Common myeloid progenitor, CD34-positive (primary cell): ENCODE measurements at regions not wholly inside any gene's neighbourhood (a gene's known extent, or its start where the extent isn't known, plus 50 kb on each side); places are given as distances from the start of the nearest gene placed in this dataset.
"Not testable (repeated sequence)": the region's sequence is repeated elsewhere in the genome, so short reads cannot be mapped to it uniquely, and the experiment has no call there.

ENCODE experiments used
- CTCF ChIA-PET: fragments of 350-600 bp; sonication (Branson Sonifier 250); formaldehyde crosslinking; loops from one replicate; lab custom pipeline; 2021; ENCODE audit warnings: antibody characterized with exemption; lab: Charles Lee
- POLR2A ChIA-PET: fragments of 350-600 bp; sonication (Branson Sonifier 250); formaldehyde crosslinking; loops from one replicate; lab custom pipeline; 2021; ENCODE audit warnings: antibody characterized with exemption; lab: Charles Lee
- DNase-seq, 3 donors: peaks; one replicate each; pipeline versions ENCODE4 v3.0.0 to v3.0.0-alpha.2; 2013
- H3K27ac ChIP-seq, 2 experiments: 1 replicate in 1 of 2; 2 replicates in 1 of 2; pipeline ENCODE4 v1.7.0; 2013; ENCODE audit warnings: inconsistent platforms in 2 of 2, low read length in 2 of 2, mild to moderate bottlenecking in 2 of 2, low read depth in 1 of 2, moderate library complexity in 1 of 2; ENCODE audit not compliant: severe bottlenecking in 2 of 2, insufficient read depth in 1 of 2, poor library complexity in 1 of 2
- H3K27me3 ChIP-seq, 5 experiments: replicated peaks in 2 of 5; 1 replicate in 3 of 5; 2 replicates in 2 of 5; pipeline versions ENCODE4 v1.6.1 to v1.7.0; 2013; ENCODE audit warnings: low read length in 4 of 5, mild to moderate bottlenecking in 2 of 5, moderate library complexity in 2 of 5, inconsistent platforms in 1 of 5; ENCODE audit not compliant: insufficient read depth in 5 of 5, control insufficient read depth in 4 of 5
- H3K36me3 ChIP-seq, 4 experiments: 1 replicate in 2 of 4; 2 replicates in 2 of 4; pipeline versions ENCODE4 v1.6.1 to v1.7.0; 2013; ENCODE audit warnings: low read length in 3 of 4, control low read depth in 1 of 4, mild to moderate bottlenecking in 1 of 4; ENCODE audit not compliant: control insufficient read depth in 4 of 4, insufficient read depth in 4 of 4
- H3K4me1 ChIP-seq, 4 experiments: 1 replicate in 3 of 4; 2 replicates in 1 of 4; pipeline versions ENCODE4 v1.6.1 to v1.7.1; 2013; ENCODE audit warnings: low read length in 3 of 4, mild to moderate bottlenecking in 3 of 4, control low read depth in 1 of 4, inconsistent platforms in 1 of 4, moderate library complexity in 1 of 4; ENCODE audit not compliant: control insufficient read depth in 4 of 4, insufficient read depth in 4 of 4; ENCODE audit errors: control extremely low read depth in 1 of 4
- H3K4me3 ChIP-seq, 7 experiments: 1 replicate in 4 of 7; 2 replicates in 3 of 7; pipeline versions ENCODE4 v1.5.1 to v1.7.0; 2013; ENCODE audit warnings: mild to moderate bottlenecking in 7 of 7, low read length in 6 of 7, moderate library complexity in 6 of 7, inconsistent platforms in 2 of 7, low read depth in 2 of 7, control low read depth in 1 of 7; ENCODE audit not compliant: insufficient read depth in 4 of 7, control insufficient read depth in 1 of 7; ENCODE audit errors: extremely low read depth in 1 of 7
- H3K9me3 ChIP-seq, 5 experiments: 1 replicate in 4 of 5; 2 replicates in 1 of 5; pipeline versions ENCODE4 v1.6.1 to v1.7.1; 2013; ENCODE audit warnings: low read length in 4 of 5, mild to moderate bottlenecking in 2 of 5, inconsistent platforms in 1 of 5, low read depth in 1 of 5, moderate library complexity in 1 of 5; ENCODE audit not compliant: control insufficient read depth in 4 of 5, insufficient read depth in 2 of 5; ENCODE audit errors: control extremely low read depth in 1 of 5
- WGBS: methylation state at CpG from one replicate; pipeline ENCODE4 v1.1.5; 2013; ENCODE audit not compliant: insufficient coverage; 5-methylcytosine and 5-hydroxymethylcytosine counted together

DNA sequence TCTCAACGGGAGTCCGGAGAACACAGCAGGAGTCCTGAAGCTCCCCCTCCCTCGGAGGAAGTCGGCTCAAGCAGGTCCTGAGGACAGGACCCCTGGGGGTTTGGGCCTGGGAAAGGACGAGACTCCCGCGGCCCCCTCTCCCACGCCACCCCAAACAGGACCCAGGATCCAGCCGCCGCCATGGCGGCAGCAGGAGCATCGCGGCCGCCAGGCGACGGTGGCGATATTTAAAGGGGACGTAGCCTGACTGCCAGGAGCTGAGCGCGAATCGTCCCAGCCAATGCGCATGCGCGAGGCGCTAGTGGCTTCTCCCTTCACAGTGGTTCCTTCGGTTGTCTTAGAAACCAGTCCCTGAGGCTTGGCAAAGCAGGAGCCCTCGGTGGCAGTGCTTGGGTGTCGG, 101.7 kb upstream of the FOXD4L5 start:
- H3K27me3 ChIP-seq, POLR2A ChIA-PET, H3K36me3 ChIP-seq, H3K27ac ChIP-seq, CTCF ChIA-PET, H3K9me3 ChIP-seq, H3K4me1 ChIP-seq: not testable (repeated sequence)
- peak overlapping the region in 5 of 7 experiments; percentile 18 to 75 (median 63) for H3K4me3 ChIP-seq
- DNase-seq, result peak; percentile 70 to 81 (median 78)
- WGBS, result 68% methylated on average over 22 of the region's 28 CpGs

DNA sequence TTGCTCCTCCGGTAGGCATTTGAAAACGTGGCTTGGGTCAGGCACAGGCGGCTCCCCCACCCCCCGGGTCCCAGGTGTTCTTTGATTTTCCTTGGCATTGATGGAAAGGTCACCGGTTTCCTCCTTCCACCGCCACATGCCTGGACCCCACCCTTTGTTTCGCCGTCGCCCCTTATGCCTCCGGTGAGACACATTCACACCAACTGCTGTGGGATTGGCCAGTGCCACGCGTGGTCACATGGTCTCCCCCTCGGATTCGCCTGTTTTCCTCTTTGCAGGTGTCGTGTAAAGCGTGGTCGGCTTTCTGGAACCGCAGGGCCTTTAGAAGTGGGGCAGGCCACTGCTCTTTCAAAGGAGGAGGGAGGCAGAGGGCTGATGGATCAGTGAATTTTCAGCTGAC, 101.2 kb upstream of the FOXD4L5 start:
- DNase-seq, H3K9me3 ChIP-seq, POLR2A ChIA-PET, H3K4me1 ChIP-seq, CTCF ChIA-PET, H3K27ac ChIP-seq, H3K27me3 ChIP-seq, H3K36me3 ChIP-seq: not testable (repeated sequence)
- peak overlapping the region in 2 of 7 experiments; percentile 33 to 63 for H3K4me3 ChIP-seq
- 65% methylated on average over 13 of the region's 18 CpGs for WGBS

DNA sequence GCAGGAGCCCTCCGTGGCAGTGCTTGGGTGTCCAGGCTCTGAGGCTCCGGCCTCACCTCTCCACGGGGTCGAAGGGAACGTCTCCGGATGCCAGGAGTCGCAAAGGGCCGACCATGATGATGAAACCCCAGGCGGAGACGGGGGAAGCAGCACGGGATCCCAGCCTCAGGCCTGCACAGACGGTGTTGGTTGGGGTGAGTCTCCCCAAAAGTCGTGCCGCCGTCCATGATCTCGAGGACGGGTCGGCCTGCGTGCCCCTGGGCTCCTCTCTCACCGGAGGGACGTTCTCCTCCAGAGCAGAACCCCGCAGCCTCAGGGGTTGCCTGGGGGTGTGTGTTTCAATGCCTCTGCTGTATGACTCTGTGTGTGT, 100.6 kb upstream of the FOXD4L5 start:
- H3K4me1 ChIP-seq, H3K27me3 ChIP-seq, DNase-seq, H3K9me3 ChIP-seq, H3K4me3 ChIP-seq, H3K36me3 ChIP-seq, H3K27ac ChIP-seq, CTCF ChIA-PET, POLR2A ChIA-PET: not testable (repeated sequence)
- 71% methylated on average over 9 of the region's 22 CpGs for WGBS

DNA sequence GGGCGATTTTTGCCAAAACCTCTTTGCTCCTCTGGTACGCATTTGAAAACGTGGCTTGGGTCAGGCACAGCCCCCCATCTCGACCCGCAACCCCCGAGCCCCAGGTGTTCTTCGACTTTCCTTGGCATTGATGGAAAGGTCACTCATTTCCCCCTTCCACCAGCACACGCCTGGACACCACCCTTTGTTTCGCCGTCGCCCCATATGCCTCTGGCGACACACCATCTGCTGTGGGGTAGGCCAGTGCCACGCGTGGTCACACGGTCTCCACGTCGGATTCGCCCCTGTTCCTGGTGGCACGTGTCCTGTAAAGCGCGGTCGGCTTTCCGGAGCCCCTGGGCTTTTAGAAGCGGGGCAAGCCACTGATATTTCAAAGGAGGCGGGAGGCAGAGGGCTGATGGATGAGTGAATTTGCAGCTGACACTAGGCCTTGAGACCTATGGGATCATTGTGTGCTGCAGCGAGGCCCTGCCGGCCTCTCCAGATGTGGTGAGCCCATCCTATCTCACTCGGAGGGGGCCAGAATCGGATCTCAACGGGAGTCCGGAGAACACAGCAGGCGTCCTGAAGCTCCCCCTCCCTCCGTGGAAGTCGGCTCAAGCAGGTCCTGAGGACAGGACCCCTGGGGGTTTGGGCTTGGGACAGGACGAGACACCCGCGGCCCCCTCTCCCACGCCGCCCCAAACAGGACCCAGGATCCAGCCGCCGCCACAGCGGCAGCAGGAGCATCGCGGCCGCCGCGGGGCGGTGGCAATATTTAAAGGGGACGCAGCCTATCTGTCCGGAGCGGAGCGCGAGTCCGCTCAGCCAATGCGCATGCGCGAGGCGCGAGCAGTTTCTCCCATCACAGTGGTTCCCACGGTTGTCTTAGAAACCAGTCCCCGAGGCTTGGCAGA, 100.0 kb upstream of the FOXD4L5 start:
- DNase-seq, H3K36me3 ChIP-seq, H3K9me3 ChIP-seq, CTCF ChIA-PET, H3K27ac ChIP-seq, POLR2A ChIA-PET, H3K4me1 ChIP-seq, H3K27me3 ChIP-seq, H3K4me3 ChIP-seq: not testable (repeated sequence)
- 75% methylated on average over 49 of the region's 61 CpGs for WGBS

DNA sequence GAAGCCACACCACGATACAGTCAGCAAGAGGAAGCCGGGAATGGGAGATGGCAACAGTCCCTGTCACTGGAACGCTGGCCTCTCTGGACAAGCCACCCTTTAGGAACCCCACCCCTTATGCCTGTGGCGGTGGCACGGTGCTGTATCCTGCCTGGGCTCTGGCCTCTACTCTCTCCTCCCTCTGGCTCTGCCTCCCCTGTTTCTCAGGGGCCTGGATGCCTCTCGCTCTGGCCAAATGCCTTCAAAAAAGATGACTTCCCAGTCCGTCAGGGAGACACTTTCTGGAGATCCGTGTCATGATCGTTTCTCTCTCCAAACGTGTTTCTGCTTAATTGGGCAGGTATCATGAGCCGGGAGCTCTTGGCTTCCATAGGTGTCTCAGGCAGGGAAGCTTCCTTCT, 99.1 kb upstream of the FOXD4L5 start:
- WGBS, result 87% methylated on average over 9 of the region's 11 CpGs
- H3K9me3 ChIP-seq, POLR2A ChIA-PET, H3K4me3 ChIP-seq, H3K4me1 ChIP-seq, H3K27me3 ChIP-seq, CTCF ChIA-PET, DNase-seq, H3K27ac ChIP-seq, H3K36me3 ChIP-seq: not testable (repeated sequence)

DNA sequence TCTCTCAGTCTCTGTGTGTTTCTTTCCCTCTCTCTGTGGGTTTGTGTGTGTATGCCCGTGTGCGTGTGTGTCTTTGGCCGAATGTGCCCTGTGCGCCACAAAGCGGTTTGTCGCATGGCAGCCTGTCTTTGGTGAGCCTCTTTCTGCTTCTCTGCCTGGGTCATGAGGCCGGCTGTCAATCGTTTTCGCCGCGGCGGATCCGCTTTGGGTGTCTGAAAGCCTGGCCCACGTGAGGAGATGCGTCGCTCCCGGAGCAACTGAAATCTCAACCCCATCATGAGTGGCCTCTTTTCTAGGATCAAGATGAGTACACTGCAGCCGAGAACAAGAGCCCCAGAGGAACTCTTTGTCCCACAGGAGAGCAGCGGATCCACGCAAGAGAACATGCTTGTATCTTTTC, 98.6 kb upstream of the FOXD4L5 start:
- H3K27ac ChIP-seq, result not testable (repeated sequence)

DNA sequence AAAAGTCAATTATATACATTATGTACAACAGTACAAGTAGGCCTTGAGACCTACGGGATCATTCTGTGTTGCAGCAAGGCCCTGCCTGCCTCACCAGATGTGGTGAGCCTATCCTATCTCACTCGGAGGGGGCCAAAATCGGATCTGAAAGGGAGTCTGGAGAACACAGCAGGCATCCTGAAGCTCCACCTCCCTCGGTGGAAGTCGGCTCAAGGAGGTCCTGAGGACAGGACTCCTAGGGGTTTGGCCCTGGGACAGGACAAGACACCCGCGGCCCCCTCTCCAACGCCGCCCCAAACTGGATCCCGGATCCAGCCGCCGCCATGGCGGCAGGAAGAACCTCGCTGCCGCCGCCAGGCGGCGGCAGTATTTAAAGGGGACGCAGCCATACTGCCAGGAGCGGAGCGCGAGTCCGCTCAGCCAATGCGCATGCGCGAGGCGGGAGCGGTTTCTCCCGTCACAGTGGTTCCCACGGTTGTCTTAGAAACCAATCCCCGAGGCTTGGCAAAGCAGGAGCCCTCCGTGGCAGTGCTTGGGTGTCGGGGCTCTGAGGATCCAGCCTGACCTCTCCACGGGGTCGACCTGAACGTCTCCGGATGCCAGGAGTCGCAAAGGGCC, 97.8 kb upstream of the FOXD4L5 start:
- H3K4me1 ChIP-seq, DNase-seq, POLR2A ChIA-PET, H3K9me3 ChIP-seq, H3K27ac ChIP-seq, H3K27me3 ChIP-seq, H3K36me3 ChIP-seq, H3K4me3 ChIP-seq, CTCF ChIA-PET: not testable (repeated sequence)
- 59% methylated on average over 18 of the region's 38 CpGs for WGBS

More for the DNA sequence above, 98.6 kb upstream of the FOXD4L5 start:
- 83% methylated on average over 17 of the region's 20 CpGs for WGBS
- H3K27me3 ChIP-seq, H3K36me3 ChIP-seq, DNase-seq, H3K4me3 ChIP-seq, POLR2A ChIA-PET, CTCF ChIA-PET, H3K4me1 ChIP-seq, H3K9me3 ChIP-seq: not testable (repeated sequence)
